ENCODE measurements at regions not wholly inside any gene's neighbourhood (a gene's known extent, or its start where the extent isn't known, plus 50 kb on each side); places are given as distances from the start of the nearest gene placed in this dataset.

- no peak for DNase-seq (ENCODE audit: low spot score in 2 of 2)
- no peaks in the 10 kb centered on the region for H3K27me3 ChIP-seq
- H3K4me3 ChIP-seq, result no peak overlapping the region
- no peaks in the 10 kb centered on the region for H3K4me1 ChIP-seq
- no peaks in the 10 kb centered on the region for H3K36me3 ChIP-seq
- 79 to 100% methylated on average over 1 of the region's 1 CpG for WGBS, 2 donors
- TF ChIP-seq EP300 (IDR thresholded peaks at IDR 0.05) (no peak), POLR2A (IDR thresholded peaks at IDR 0.05) (no peak), CTCF (IDR thresholded peaks at IDR 0.05) (no peak)
- no peak overlapping the region for H3K27ac ChIP-seq
- peaks cover 0 to 16% (median 0%) of the 10 kb centered on the region in 4 donors for H3K9me3 ChIP-seq
Measured at GRCh38 chr3:22714749-22715148, 488.4 kb upstream of the UBE2E2 start.

GRCh38 chr3:22720596-22720995 is 482.5 kb upstream of the UBE2E2 start:
- H3K9me3 ChIP-seq, result peaks cover 0 to 11% (median 0%) of the 10 kb centered on the region in 4 donors
- H3K36me3 ChIP-seq, result no peaks in the 10 kb centered on the region
- H3K27ac ChIP-seq, result no peak overlapping the region
- TF ChIP-seq CTCF (IDR thresholded peaks at IDR 0.05) (no peak), EP300 (IDR thresholded peaks at IDR 0.05) (no peak), POLR2A (IDR thresholded peaks at IDR 0.05) (no peak)
- no peak overlapping the region for H3K4me3 ChIP-seq
- no peak for DNase-seq (ENCODE audit: low spot score in 2 of 2)
- no peaks in the 10 kb centered on the region for H3K27me3 ChIP-seq
- H3K4me1 ChIP-seq, result no peaks in the 10 kb centered on the region
- 49 to 53% methylated on average over 1 of the region's 1 CpG for WGBS, 2 donors

GRCh38 chr3:22724420-22724819 is 478.7 kb upstream of the UBE2E2 start:
- Histone ChIP-seq H3K27ac (no peak overlapping the region), H3K4me3 (no peak overlapping the region), H3K36me3 (no peaks in the 10 kb centered on the region), H3K27me3 (no peaks in the 10 kb centered on the region), H3K9me3 (no peaks in the 10 kb centered on the region), H3K4me1 (no peaks in the 10 kb centered on the region)
- no peak for DNase-seq (ENCODE audit: low spot score in 2 of 2)
- TF ChIP-seq POLR2A (IDR thresholded peaks at IDR 0.05), result no peak
- TF ChIP-seq EP300 (IDR thresholded peaks at IDR 0.05), result no peak
- no peak for TF ChIP-seq CTCF (IDR thresholded peaks at IDR 0.05)

- no peak overlapping the region for H3K4me3 ChIP-seq
- H3K27ac ChIP-seq, result no peak overlapping the region
- DNase-seq (ENCODE audit: low spot score in 2 of 2), result no peak
- TF ChIP-seq POLR2A (IDR thresholded peaks at IDR 0.05) (no peak), EP300 (IDR thresholded peaks at IDR 0.05) (no peak), CTCF (IDR thresholded peaks at IDR 0.05) (no peak)
- no peaks in the 10 kb centered on the region for H3K9me3 ChIP-seq
- no peaks in the 10 kb centered on the region for H3K4me1 ChIP-seq
- WGBS, 2 donors, result 49 to 57% methylated on average over 1 of the region's 1 CpG
- H3K27me3 ChIP-seq, result no peaks in the 10 kb centered on the region
- H3K36me3 ChIP-seq, result no peaks in the 10 kb centered on the region
Measured at GRCh38 chr3:22728406-22728805, 474.7 kb upstream of the UBE2E2 start.

- WGBS, 2 donors, result 89 to 92% methylated on average over 5 of the region's 5 CpGs
- Histone ChIP-seq H3K27ac (no peak overlapping the region), H3K4me1 (no peaks in the 10 kb centered on the region), H3K4me3 (no peak overlapping the region), H3K36me3 (no peaks in the 10 kb centered on the region), H3K27me3 (no peaks in the 10 kb centered on the region), H3K9me3 (no peaks in the 10 kb centered on the region)
- TF ChIP-seq EP300 (IDR thresholded peaks at IDR 0.05), result no peak
- TF ChIP-seq POLR2A (IDR thresholded peaks at IDR 0.05), result no peak
- no peak for TF ChIP-seq CTCF (IDR thresholded peaks at IDR 0.05)
- DNase-seq (ENCODE audit: low spot score in 2 of 2), result no peak
Measured at GRCh38 chr3:22729212-22729611, 473.9 kb upstream of the UBE2E2 start.
